IMR-90 (cell line): ENCODE measurements at regions not wholly inside any gene's neighbourhood (a gene's known extent, or its start where the extent isn't known, plus 50 kb on each side); places are given as distances from the start of the nearest gene placed in this dataset.

Source experiments
- ATAC-seq: fragments of 200-7000 bp; cut with Tn5 transposase; 2 replicates; pipeline ENCODE4 v1.9.1; 2020; ENCODE audit warnings: low read depth, mild to moderate bottlenecking, moderate library complexity
- BruUV-seq: library from RNA; stranded (reverse); fragments of 400-500 nt; replicated peaks from 2 replicates; lab custom pipeline; 2021; lab: Mats Ljungman, UMichigan
- CTCF ChIA-PET: fragments of 300-600 bp; formaldehyde crosslinking; extraction: SDS; loops from one replicate; lab custom pipeline; 2021; ENCODE audit warnings: antibody characterized with exemption; lab: Yijun Ruan, JAX
- POLR2A ChIA-PET: fragments of 300-600 bp; sonication (Branson Sonifier 250); formaldehyde crosslinking; loops from one replicate; lab custom pipeline; 2022; ENCODE audit warnings: antibody characterized with exemption; ENCODE audit not compliant: unreplicated experiment; lab: Charles Lee
- DNase-seq: peaks from one replicate; pipeline ENCODE4 v3.0.0; 2013
- H2AFZ ChIP-seq: replicated peaks from 2 replicates; pipeline ENCODE3; 2013; ENCODE audit warnings: low read length, mild to moderate bottlenecking; ENCODE audit not compliant: poor library complexity
- H2AK5ac ChIP-seq: 2 replicates; pipeline ENCODE4 v1.6.1; 2013; ENCODE audit warnings: low read depth, low read length, inconsistent platforms
- H2AK9ac ChIP-seq: replicated peaks from 2 replicates; pipeline ENCODE3; 2013; ENCODE audit warnings: mild to moderate bottlenecking, low read depth, low read length, moderate library complexity; ENCODE audit not compliant: poor library complexity
- H2BK120ac ChIP-seq: 2 replicates; pipeline ENCODE4 v1.6.1; 2013; ENCODE audit warnings: low read depth, low read length, inconsistent platforms
- H2BK15ac ChIP-seq: 3 replicates; pipeline ENCODE4 v1.6.1; 2013; ENCODE audit warnings: low read depth, low read length, inconsistent platforms
- H2BK20ac ChIP-seq: 2 replicates; pipeline ENCODE4 v1.6.1; 2013; ENCODE audit warnings: low read depth, mild to moderate bottlenecking, inconsistent platforms, low read length, moderate library complexity
- H2BK5ac ChIP-seq: 2 replicates; pipeline ENCODE4 v1.6.1; 2013; ENCODE audit warnings: mild to moderate bottlenecking, low read depth, low read length, inconsistent platforms; ENCODE audit not compliant: poor library complexity, severe bottlenecking
- H3K14ac ChIP-seq: replicated peaks from 2 replicates; pipeline ENCODE4 v1.6.1; 2013; ENCODE audit warnings: low read depth, low read length, inconsistent platforms
- H3K18ac ChIP-seq: 2 replicates; pipeline ENCODE4 v1.6.1; 2013; ENCODE audit warnings: low read depth, low read length, control low read depth
- H3K23ac ChIP-seq: 2 replicates; pipeline ENCODE4 v1.6.1; 2013; ENCODE audit warnings: low read depth, low read length, inconsistent platforms
- H3K27ac ChIP-seq: 2 replicates; pipeline ENCODE4 v1.5.1; 2013; ENCODE audit warnings: mild to moderate bottlenecking, control low read depth, low read length; ENCODE audit not compliant: insufficient read depth
- H3K27me3 ChIP-seq: 2 replicates; pipeline ENCODE4 v1.6.1; 2013; ENCODE audit warnings: low read length; ENCODE audit not compliant: control insufficient read depth, insufficient read depth
- H3K36me3 ChIP-seq: 2 replicates; pipeline ENCODE4 v1.6.1; 2013; ENCODE audit warnings: low read length, mixed read lengths; ENCODE audit not compliant: control insufficient read depth, insufficient read depth
- H3K4ac ChIP-seq: 2 replicates; pipeline ENCODE4 v1.6.1; 2013; ENCODE audit warnings: low read depth, low read length, inconsistent platforms
- H3K4me1 ChIP-seq: 2 replicates; pipeline ENCODE4 v1.6.1; 2013; ENCODE audit warnings: low read length, mixed read lengths; ENCODE audit not compliant: control insufficient read depth, insufficient read depth
- H3K4me2 ChIP-seq: 2 replicates; pipeline ENCODE4 v1.6.1; 2013; ENCODE audit warnings: low read depth, mild to moderate bottlenecking, control low read depth, low read length, moderate library complexity
- H3K4me3 ChIP-seq: 2 replicates; pipeline ENCODE4 v1.5.1; 2013; ENCODE audit warnings: low read depth, mild to moderate bottlenecking, control low read depth, low read length, moderate library complexity; ENCODE audit not compliant: insufficient read depth
- H3K56ac ChIP-seq: 2 replicates; pipeline ENCODE4 v1.6.1; 2013; ENCODE audit warnings: low read length, inconsistent platforms; ENCODE audit not compliant: insufficient read depth; ENCODE audit errors: extremely low read depth
- H3K79me1 ChIP-seq, 2 experiments: 2 replicates each; pipeline ENCODE4 v1.6.1; 2013; ENCODE audit warnings: low read length in 2 of 2, inconsistent platforms in 1 of 2, low read depth in 1 of 2
- H3K9ac ChIP-seq: 2 replicates; pipeline ENCODE4 v1.6.1; 2013; ENCODE audit warnings: low read depth, low read length, control low read depth
- H3K9me1 ChIP-seq: 2 replicates; pipeline ENCODE4 v1.6.1; 2013; ENCODE audit warnings: low read length, inconsistent platforms; ENCODE audit not compliant: insufficient read depth
- H3K9me3 ChIP-seq: 2 replicates; pipeline ENCODE4 v1.6.1; 2013; ENCODE audit warnings: low read length; ENCODE audit not compliant: control insufficient read depth, insufficient read depth
- H4K20me1 ChIP-seq: 2 replicates; pipeline ENCODE4 v1.6.1; 2013; ENCODE audit warnings: low read length, inconsistent platforms; ENCODE audit not compliant: insufficient read depth
- H4K5ac ChIP-seq: 2 replicates; pipeline ENCODE4 v1.6.1; 2013; ENCODE audit warnings: mild to moderate bottlenecking, low read depth, low read length, control low read depth
- H4K8ac ChIP-seq, 2 experiments: 2 replicates each; pipeline ENCODE4 v1.6.1; 2013; ENCODE audit warnings: low read depth in 2 of 2, low read length in 2 of 2, control low read depth in 1 of 2, inconsistent platforms in 1 of 2
- H4K91ac ChIP-seq: 2 replicates; pipeline ENCODE4 v1.6.1; 2013; ENCODE audit warnings: low read depth, low read length, inconsistent platforms; ENCODE audit not compliant: insufficient read depth
- BHLHE40 ChIP-seq: fragments of 150-350 bp; IDR thresholded peaks from 2 replicates; pipeline ENCODE4 v1.6.1; 2016; ENCODE audit warnings: mild to moderate bottlenecking, low read depth, low read length
- CHD1 ChIP-seq: IDR thresholded peaks from 2 replicates; pipeline ENCODE4 v1.6.1; 2012; ENCODE audit warnings: low read depth, low read length, improper control_type of control experiment
- CTCF ChIP-seq: conservative IDR thresholded peaks from 2 replicates; pipeline ENCODE4 v1.5.1; 2012; ENCODE audit warnings: mild to moderate bottlenecking, low read depth, low read length, improper control_type of control experiment
- RCOR1 ChIP-seq: IDR thresholded peaks from 2 replicates; pipeline ENCODE4 v1.6.1; 2012; ENCODE audit warnings: mild to moderate bottlenecking, low read length, improper control_type of control experiment; ENCODE audit not compliant: insufficient replicate concordance
- WGBS, 2 experiments: methylation state at CpG; one replicate each; pipeline versions ENCODE4 v1.1.5 to v1.1.7; 2013; ENCODE audit warnings: missing lambda C conversion rate in 2 of 2; ENCODE audit not compliant: insufficient read length in 1 of 2; ENCODE audit errors: extremely low coverage in 2 of 2; 5-methylcytosine and 5-hydroxymethylcytosine counted together
- dilution Hi-C: fragments of 300-500 bp; cut with HindIII; formaldehyde crosslinking; loops from one replicate; pipeline ENCODE4 v1.14.3; 2018; ENCODE audit warnings: low sequenced_read_pairs; ENCODE audit not compliant: unreplicated experiment
- in situ Hi-C: fragments of 300-500 bp; cut with MboI; formaldehyde crosslinking; loops from 3 replicates; pipeline ENCODE4 v1.14.3; 2019; ENCODE audit warnings: low sequenced_read_pairs, inconsistent platforms, mixed read lengths
- intact Hi-C: fragments of 100-400 bp; cut with micrococcal nuclease; formaldehyde crosslinking; loops from 2 replicates; pipeline ENCODE4 v1.10.0; 2022

- Histone ChIP-seq H3K4ac (no peak overlapping the region), H3K9me3 (no peaks in the 10 kb centered on the region), H3K23ac (no peak overlapping the region), H3K9me1 (no peaks in the 10 kb centered on the region), H3K9ac (no peak overlapping the region), H3K4me1 (no peaks in the 10 kb centered on the region; the same call in 1 of the 2 replicates), H2BK5ac (no peak overlapping the region), H2AFZ (no peak overlapping the region), H4K20me1 (no peaks in the 10 kb centered on the region), H2BK120ac (no peak overlapping the region), H2AK5ac (no peak overlapping the region), H4K5ac (no peak overlapping the region), H3K27ac (no peak overlapping the region), H2BK15ac (no peak overlapping the region), H4K8ac (no peak overlapping the region; a peak in 2 of 4 replicates), H4K91ac (no peak overlapping the region), H3K79me1 (no peaks in the 10 kb centered on the region), H3K14ac (no peak overlapping the region), H3K4me2 (peak overlapping the region; percentile 61; the same call in 1 of the 2 replicates), H3K27me3 (no peaks in the 10 kb centered on the region), H3K36me3 (no peaks in the 10 kb centered on the region), H2AK9ac (no peak overlapping the region), H3K4me3 (no peak overlapping the region), H3K56ac (no peak overlapping the region), H2BK20ac (no peak overlapping the region), H3K18ac (peak overlapping the region; percentile 69; the same call in 1 of the 2 replicates)
- POLR2A ChIA-PET = no interaction called here
- dilution Hi-C loops (no loop called here), in situ Hi-C loops (no loop called here), intact Hi-C loops (no loop called here)
- no CpG with 5 or more reads among the region's 4 CpGs for WGBS, 2 experiments
- CTCF ChIA-PET = interaction anchor here (0.7 to 0.8 kb wide), 2 partner anchors 14 to 104 kb away, joined by 3 read pairs; no protein-coding TSS in a partner anchor
- ATAC-seq (no peak), DNase-seq (peak; percentile 18)
- BruUV-seq = no TSS peak
- TF ChIP-seq CTCF (no peak), RCOR1 (no peak), BHLHE40 (no peak), CHD1 (no peak)
Observed at GRCh38 chr3:109553591-109554371, 216.4 kb upstream of the DPPA4 start.
